Lower leg skin (tissue), 3 donors: ENCODE measurements at regions not wholly inside any gene's neighbourhood (a gene's known extent, or its start where the extent isn't known, plus 50 kb on each side); places are given as distances from the start of the nearest gene placed in this dataset.

ENCODE experiments used
- CTCF ChIP-seq, 3 donors: fragments of 450-650 bp; IDR thresholded peaks; one replicate each; pipeline ENCODE4 v1.5.1; 2016; ENCODE audit warnings: antibody characterized with exemption in 3 of 3, mild to moderate bottlenecking in 3 of 3, moderate library complexity in 2 of 3
- POLR2A ChIP-seq, 2 donors: fragments of 450-650 bp; IDR thresholded peaks; one replicate each; pipeline ENCODE4 v1.6.1; 2016 to 2017; ENCODE audit warnings: antibody characterized with exemption in 2 of 2, mild to moderate bottlenecking in 1 of 2, moderate library complexity in 1 of 2

GRCh38 chr12:78792052-78792698 is 72.4 kb upstream of the SYT1 start:
- no peak for TF ChIP-seq CTCF (IDR thresholded peaks at IDR 0.05)
- no peak for TF ChIP-seq POLR2A (IDR thresholded peaks at IDR 0.05)
